ENCODE measurements at regions not wholly inside any gene's neighbourhood (a gene's known extent, or its start where the extent isn't known, plus 50 kb on each side); places are given as distances from the start of the nearest gene placed in this dataset.

DNA sequence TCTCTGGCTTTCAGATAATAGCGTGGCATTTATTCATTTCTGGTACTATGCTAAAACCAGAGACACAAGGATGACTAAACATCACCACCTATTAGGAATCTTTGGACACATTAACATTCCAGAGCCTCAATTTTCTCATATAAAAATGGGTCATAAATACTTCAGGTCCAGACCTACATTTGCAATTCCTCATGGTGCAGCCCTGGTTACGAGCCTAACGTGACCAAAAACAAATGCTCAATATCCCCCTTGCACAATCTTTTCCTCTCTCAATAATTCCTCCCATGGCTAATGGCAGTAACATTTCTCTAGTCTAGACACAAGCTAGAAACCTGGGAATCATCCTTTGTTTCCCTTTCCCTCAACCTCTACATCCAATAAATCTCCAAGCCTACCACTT lies 112.8 kb upstream of the NABP1 start:
- DNase-seq = no peak

DNA sequence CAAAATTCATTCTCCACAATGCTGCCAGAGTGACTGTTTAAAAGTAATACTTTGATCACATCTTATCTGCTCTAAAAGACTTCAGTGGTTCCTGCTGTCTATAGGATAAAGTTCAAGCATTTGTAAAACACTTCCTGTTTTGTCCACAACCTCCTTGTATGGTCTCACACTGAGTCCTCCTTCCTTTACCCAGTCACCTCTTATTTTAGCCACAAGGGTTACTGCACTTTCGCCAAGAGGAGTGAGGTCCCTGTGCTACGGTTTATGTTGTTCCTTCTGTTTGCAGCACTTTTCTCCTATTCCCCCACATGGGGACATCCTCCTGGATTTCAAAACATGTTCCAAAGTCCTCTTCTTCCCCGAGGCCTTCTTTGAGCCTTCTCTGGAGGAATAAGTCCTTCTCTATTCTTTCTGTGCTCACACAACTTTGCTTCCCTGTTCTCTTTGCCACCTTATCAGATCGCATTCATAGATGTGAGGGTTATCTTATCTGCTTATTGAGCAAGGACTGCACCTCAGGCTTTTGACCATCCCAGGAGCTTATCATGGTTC lies 112.2 kb upstream of the NABP1 start:
- DNase-seq = no peak

DNA sequence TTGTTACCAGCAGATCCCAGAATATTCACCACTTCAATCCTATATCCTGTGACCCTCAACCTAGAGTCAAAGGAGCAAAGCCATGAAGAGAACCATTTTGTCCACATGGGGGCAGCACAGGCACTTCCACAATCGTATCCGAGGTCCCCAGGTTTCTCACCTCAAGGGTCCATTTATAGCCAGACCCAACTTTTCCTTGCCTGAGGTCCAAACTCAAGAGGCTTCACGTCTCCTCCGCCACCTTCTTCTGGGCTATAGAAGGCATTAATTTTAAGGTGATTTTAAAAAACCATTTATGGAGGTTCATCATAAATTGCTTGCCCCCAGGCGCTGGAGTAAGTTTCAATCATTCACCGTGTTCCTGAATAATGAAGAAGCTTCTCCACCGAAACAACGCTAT lies 111.6 kb upstream of the NABP1 start:
- peak; percentile 46 for DNase-seq

DNA sequence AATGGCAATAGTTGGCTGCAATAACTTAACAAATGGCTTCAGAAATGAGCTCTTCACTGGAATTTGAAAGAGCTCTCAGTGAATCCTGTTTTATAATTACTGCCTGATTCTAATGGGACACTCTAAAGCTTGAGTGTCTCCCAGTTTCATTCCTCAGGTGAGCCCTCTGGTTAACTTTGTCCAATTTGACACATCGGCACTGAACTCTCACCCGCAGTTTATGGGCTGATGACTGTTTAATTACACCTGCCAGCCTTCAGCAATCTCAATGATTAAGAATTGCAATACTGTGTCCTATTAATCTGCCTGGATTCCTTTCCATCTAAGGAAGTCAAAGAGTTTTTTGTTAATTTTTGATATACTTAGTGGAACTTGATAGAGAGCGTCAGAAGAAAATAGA lies 110.7 kb upstream of the NABP1 start:
- DNase-seq = no peak

DNA sequence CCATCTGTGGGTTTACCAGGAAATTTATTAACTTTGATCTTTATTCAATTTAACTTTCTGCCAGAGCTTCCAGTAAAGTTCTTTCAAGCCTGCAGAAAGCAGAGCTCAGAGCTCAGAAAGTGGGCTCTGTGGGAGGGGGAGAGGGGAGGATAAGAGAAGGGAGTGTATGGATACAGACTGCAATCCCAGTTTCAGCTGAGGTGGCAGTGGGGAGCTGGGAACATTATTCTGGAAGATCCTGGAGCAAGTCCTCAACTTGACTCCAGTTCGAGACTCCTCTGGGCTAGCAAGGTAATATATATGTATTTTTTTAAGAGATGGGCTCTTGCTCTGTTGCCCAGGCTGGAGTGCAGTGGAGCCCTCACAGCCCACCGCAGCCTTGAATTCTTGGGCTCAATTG lies 108.9 kb upstream of the NABP1 start:
- DNase-seq = no peak

DNA sequence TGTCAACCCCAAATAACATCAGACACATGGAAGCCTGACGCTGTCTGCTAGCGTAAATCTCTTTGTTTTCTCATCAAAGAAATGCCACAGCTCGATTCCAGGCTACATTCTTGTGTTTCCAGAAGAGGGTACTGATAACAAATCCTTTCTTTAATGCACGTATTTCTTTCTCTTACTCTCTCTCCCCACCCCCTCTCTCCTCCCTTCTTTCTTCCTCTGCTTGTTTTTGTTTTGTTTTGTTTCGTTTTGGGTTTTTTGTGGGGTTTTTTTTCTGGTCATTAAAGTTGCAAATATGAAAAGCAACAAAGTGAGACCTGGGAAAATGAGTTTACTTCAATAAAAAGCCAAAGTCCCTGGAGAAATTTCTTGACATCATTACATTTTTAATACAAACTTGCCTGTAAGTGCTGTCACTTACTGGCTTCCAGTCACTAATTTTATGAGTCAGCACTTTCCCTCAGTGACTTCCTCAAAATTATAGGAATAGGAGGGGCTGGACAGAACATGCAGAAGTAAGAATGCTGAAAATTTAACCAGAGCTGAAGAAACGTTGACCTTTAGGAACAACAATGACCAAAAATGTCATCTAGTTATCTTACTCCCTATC lies 106.7 kb upstream of the NABP1 start:
- no peak for DNase-seq

DNA sequence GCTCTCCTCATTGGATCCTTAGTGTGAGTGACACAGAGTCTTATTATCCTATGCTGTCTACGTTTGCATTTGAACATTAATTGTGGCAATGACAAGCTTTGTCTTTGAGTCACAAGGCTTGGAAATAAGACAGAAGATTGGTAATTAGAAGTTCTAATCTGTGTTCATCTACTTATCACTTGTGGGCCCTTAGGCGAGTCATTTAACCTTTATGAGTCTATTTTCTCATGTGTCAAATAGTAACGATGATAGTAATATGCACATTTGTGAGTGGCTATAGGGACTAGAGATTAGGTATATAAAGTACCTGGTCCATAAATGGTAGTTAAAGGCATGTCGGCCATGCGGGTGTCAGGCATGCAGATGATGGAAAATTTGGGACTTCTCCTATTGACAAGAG lies 105.6 kb upstream of the NABP1 start:
- no peak for DNase-seq

DNA sequence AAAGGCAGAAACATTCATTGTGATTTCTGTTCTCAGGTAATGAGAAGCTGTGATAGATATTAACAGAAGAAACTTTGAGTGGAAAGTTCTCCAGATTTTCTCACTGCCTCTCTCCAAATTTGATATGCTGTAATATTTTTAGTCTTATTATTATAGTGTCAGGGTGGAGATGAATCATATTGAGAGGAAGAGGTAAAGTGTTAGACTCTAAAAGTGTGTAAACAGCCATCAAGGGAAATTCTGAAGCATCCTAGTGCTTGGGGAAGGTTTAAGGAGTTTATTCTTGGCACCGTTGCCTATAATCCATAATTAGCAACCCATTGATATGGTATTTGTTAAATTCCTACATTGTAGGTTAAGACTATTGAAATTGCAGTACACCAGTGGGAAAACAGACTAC lies 104.7 kb upstream of the NABP1 start:
- no peak for DNase-seq

DNA sequence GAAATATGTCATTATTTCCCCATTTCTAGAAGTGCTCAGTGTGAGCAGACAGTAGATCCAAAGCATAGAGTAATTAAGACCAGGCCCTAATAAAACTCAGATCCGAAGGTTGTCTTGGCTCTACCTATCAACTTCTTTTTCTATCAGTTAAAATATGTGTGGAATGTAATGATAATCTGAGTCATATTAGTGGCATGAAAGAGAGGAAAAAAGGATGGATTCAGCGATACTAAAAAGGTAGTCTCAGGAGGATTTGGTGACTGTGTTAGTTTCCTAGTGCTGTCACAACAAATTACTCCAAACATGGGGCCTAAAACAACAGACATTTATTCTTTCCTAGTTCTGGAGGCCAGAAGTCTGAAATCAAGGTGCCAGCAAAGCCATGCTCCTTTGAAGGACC lies 103.7 kb upstream of the NABP1 start:
- DNase-seq = no peak

DNA sequence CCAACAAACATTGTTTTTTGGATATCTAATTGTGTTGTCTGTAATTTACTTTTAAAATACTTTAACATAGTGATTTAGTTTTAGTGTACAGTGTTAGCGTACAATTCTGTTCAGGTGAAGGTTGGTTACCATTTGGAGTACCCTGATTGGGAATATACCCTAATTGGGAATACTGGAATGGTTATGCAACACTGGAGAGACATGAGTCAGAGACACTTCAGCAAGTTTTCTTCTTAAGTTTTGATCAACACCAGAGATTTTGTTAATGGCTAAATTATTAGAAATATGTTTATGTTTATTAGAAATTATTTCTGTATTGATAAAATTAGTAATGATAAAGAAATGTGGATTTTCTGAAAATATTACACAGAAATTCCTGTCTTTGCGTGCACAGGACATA lies 100.3 kb upstream of the NABP1 start:
- no peak for DNase-seq

DNA sequence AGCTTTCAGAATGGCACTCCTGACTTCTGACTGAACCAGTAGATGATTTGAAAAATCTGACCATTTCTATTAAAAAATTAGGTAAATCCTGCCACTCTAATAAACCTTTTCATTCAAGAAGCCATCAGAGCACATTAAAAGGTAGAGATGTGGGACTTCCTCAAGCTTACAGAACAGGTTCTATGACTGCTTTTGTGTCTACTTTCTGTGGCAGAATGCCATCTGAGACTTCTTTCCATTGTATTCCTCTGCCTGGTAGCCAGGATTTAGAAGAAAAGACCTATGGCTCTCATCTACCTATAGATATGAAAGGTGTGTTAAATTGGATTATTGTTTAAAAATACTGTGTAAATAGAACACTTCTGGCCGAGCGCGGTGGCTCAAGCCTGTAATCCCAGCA lies 99.9 kb upstream of the NABP1 start:
- no peak for DNase-seq

DNA sequence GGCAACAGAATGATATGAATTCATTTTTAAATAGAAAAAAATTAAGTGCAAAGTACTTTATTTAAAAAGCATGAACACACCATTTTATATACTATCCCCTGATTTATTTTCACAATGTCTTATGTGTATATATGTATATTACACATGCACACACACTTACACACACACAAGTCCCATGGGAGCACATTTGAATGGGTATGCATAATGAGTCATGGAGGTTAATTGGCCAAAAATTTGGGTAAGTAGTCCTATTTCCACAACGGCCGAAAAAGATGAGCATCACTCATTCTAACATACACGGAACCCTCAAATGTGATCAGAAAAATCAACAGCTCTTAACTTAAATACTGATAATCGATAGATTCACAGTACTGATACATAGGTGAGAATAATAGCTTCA lies 97.4 kb upstream of the NABP1 start:
- no peak for DNase-seq

DNA sequence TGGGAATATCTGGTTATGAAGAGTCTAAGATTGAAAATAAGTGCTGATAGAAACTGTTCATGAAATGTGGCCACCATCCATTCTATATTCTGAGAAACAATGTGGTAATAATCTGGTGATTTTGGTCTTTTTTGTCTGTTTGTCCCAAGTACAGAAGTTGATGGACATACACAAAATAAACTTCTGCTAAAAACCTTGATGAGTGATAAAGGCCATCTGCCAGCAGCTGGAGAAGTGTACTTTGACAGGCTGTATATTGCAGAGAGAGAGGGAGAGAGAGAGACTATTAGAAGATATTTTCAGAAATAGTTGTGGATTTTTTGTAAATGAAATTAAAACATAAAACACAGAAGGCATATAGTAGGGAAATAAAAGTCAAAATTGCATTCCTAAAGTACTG lies 96.9 kb upstream of the NABP1 start:
- DNase-seq = no peak

DNA sequence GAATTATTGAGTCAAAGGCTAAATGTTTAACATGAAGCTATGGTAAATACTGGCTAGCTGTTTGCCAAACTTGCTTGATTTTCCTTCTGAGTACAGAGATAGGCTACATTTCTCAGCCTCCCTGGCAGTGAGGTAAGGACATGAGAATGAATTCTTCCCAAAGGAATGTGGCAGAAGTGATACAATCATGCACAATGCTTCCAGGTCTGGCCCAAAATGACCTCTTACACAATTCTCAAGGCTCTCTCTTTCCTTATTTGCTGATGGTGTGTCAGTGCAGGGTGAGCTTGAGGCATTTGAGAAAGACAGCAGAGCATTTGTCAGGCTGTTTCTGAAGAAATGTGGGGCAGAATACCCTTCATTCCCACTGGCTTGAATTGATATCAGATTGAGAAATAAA lies 95.6 kb upstream of the NABP1 start:
- DNase-seq = no peak

DNA sequence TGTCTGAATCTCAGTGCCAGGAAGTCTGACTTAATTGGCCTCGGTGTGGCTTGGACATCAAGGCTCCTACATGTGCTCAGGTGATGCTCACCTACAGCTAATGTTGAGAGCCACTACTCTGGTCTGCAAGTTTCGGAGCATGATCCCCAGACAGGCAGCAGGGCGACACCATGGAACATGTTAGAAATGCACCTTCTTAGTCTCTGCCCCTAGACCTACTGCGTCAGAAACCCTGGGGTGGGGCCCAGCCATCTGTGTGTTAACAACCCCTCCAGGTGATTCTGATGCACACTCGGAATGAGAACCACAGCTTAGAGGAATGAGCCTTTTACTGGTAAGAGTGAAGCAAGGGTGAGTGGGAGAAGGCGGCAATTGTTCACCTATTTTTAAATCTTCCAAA lies 86.9 kb upstream of the NABP1 start:
- no peak for DNase-seq

DNA sequence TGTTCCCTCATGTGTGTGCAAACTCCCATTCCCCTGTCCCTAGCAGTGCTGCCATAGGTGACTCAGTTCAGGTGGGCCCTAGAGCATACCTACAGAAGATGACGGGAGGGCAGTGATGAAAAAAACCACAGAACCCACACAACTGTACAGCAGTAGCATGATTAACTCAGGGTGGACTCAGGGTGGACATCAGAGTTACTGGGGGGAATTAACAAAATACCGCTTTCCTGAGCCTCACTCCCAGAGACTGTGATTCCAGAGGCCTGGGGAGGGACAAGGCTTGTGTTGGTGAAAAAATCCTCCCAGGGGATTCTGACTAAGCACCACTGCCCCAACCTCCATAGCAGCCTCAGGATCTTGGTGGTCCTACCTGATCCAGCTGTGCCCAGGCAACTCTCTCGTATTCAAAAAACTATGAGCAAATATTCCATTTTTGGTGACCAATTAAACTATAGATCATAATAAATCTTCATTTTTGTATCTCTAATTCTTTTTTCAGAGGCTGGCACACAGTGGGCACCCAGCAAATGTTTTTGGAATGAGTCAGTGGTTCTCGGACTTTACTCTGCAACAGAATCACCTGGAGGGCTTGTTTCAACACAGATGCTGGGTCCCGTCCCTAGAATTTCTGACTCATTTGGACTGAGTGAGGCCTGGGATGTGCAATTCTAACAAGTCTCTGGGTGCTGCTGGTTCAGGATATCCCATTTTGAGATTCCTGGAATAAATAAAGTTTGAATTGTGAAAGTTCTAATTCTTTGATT lies 84.1 kb upstream of the NABP1 start:
- no peak for DNase-seq

DNA sequence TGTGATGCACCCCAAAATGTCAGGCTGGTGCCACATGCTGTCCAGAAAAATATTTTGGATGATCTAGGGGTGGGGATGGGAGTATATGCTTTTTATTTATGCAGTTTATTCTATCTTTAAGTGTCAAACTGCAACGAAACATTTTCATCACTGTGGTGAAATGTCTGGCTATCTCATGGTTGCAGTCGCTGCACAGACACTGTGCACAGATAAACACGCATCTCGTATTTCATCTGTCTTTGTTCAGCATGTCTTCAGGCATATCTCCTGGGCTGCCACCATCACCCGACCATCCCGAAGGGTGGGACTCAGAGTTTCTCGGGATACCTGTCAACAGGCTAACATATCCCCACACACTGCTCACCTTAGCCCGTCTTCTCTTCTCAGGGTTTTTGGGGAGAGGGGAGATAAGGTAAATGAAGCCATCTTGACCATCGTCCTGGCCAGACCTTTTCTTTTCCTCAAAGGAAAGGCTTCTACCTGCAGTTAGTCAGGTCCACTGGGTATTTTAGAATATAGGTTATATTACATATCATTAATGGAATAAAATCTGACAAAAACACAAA lies 80.7 kb upstream of the NABP1 start:
- no peak for DNase-seq

DNA sequence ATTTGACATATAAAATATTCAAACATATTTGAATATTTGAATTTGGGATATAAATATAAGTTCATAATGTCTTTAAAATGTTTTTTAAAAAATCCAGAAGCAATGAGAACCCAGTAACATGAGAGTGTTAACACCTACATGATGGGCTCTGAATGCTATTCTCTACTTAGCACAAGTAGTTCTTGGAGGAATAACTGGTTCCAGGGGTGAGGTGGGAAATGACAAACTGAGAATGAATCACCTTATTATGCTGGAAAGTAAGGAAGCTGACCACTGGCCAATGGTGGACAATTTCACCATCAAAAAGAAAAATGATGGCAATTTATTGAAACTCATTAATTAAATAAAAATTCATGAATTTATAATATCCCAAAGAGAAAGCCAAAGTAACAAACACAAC lies 79.6 kb upstream of the NABP1 start:
- no peak for DNase-seq

DNA sequence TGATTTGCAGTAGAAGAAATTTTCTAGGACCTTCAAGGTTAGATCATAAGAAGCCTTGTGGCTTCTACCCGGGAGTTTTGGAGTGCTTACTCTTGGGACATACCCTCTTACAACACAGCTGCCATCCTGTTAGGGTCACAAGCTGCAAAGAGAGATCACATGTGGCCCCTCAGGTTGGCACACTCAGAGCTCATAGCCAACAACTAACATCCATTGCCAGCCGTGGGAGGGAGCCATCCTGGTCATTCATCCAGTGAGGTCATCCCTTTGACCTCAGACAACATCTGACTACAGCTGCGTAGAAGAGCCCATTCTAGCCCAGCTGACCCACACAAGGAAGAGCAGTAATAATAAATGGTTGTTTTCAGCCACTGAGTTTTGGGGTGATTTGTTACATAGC lies 76.9 kb upstream of the NABP1 start:
- DNase-seq = no peak

DNA sequence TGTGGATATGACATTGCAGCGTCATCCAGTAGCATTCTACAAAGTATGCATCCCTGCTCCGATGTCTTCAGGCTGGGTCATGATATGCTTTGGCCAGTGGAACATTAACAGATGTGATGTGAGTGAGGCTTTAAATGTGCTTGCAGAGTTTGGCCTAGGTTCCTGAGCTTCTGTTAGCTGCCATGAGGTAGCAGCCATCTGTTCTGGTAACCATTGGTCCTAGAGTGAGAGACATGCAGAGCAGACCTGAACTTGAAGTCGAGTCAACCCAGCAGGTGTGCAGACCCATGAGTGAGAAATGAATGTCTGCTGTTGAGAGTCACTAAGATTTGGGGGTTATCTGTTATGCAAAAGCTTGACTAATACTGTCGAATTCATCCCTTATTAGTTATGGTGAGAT lies 73.8 kb upstream of the NABP1 start:
- DNase-seq = no peak

DNA sequence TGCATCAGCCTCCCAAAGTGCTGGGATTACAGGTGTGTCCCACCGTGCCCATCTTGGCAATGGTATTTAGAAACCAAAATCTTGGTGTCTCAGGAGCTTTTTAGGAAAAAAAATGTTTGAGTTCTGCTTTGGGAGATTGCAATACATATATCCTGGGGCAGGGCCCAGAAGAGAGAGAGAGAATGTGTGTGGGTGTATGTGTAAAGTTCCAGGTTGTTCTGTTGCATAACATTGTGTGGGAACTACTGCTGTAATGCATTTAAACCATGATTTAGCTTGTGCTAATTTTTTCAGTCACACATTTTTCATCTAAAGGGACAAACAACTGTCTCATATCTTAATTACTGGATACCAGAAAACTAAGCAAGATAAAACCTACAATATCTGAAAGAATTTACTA lies 70.8 kb upstream of the NABP1 start:
- DNase-seq = no peak

DNA sequence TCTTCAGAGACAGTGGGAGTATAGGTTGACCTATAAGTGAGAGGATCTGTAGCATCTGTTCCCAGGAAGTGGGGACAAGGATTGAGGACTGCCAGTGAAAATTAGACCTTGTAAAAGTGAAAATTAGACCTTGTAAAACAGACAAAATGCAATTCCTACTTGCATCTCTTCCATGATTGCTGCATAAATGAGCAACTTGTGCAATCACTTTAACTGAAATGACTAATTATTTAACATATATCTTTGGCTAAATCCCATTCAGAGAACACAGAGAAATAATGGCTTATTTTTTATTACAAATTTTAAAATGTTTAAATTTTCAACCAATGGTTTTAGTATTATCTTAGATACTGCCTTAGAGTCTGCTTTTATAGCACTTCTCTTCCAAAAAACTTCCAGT lies 67.2 kb upstream of the NABP1 start:
- no peak for DNase-seq

DNA sequence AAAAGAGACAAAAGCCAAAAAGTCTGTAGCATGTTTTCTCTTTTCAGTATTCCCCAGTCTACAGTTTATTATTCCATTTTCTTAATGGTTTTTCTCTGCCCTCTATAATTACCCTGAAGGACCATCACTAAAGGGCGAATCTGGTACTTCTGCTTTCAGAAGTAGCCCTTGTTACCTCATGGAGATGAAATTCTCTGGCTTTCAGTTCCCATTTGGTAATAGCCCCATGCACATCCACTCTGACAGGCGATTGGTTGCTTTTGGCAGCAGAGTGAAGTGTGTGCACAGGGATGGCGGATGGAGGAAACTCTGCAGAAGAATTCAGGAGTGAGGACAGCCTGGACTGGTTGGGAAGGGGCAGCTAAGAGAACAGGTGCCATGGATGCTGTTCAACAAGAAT lies 66.3 kb upstream of the NABP1 start:
- DNase-seq = no peak

DNA sequence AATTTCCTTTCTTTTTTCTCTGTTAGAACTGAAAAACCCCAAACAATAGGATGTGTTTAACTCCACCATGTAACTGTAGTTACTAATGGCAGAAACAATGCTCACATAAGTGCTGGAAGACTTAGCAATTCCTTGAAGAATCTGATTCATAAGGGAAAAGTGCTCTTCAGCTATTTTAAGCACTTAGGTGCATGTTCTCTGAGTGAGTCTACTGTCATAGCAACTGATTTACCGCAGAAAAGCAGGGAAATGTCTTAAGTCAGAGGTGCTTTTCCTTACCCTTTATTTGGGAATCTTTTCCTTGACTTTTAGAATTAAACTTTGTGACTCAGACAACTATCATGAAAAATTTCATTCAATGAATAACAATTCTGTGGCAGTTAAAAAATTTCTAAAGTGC lies 65.4 kb upstream of the NABP1 start:
- DNase-seq = no peak

DNA sequence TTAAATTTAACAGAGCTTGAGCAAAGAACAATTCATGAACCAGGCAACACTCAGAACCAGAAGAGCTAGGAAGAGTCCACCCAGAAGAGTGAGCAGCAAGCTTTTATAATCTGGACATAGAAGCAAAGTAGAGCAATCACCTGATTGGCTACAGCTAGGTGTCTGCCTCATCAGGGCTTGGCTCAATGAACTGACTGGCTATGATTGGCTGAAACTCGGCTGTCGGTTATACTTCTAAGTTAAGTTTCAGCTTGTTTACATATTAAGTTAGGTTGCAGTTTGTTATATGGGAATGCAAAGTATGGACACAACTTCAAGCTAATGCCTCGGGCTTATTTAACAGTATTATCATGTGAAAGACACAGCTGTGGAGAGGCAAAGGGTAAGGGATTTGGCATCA lies 63.2 kb upstream of the NABP1 start:
- no peak for DNase-seq
